ENCODE measurements at regions not wholly inside any gene's neighbourhood (a gene's known extent, or its start where the extent isn't known, plus 50 kb on each side); places are given as distances from the start of the nearest gene placed in this dataset.
A peak's percentile ranks its signal among the peaks of the same experiment; 100 is the strongest.

DNA sequence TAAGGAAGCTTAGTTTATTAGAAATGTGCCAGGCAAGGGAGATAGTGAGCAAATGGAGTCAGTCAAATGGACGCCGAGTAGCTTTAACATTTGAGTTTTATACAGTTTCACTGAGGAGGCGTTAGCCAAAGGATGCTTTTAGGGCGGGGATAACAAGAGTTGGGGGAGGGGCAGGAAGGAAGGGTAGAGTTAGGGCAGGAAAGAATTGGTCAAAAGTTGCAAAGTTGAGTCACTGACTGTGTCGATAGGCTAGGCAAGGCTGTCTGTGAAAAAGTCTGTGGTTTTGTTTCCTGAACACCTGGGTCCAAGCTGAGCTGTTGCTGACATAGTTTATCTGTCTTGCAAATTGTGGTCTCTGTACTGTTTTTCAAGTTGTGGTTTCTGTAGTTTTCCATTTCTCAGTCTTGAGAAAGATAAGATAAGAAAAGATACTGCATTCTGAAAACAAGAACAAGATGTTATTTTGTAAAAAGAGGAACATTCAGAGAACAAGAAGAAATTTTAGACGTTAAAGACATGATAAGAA is 62.6 kb upstream of the RESF1 start:
- Mint-ChIP-seq H3K27me3 (ENCODE audit: low read depth) (no peaks in the 10 kb centered on the region), H3K4me3 (no peak overlapping the region), H3K9me3 (peaks cover 0 to 2% of the 10 kb centered on the region in 2 experiments; a peak in 1 of 5 replicates), H3K4me1 (peaks cover 20 to 26% of the 10 kb centered on the region in 2 experiments), H3K27ac (0 out of 7 replicates have a peak overlapping the region, but pooled peaks of 1 of the 3 experiments have one; percentile 0), H3K36me3 (ENCODE audit: insufficient read depth in 1 of 3, low read depth in 3 of 3) (no peaks in the 10 kb centered on the region; a peak in 3 of 7 replicates)
- Histone ChIP-seq H3K23me2 (ENCODE audit: insufficient read length, low read depth, low read length, poor library complexity, severe bottlenecking) (no peaks in the 10 kb centered on the region), H3K4me1 (ENCODE audit: insufficient read depth, low read length) (no peaks in the 10 kb centered on the region; the same call in 1 of the 2 replicates), H3K14ac (ENCODE audit: insufficient read depth, low read length) (no peak overlapping the region), H3K79me1 (ENCODE audit: insufficient read depth, low read depth, low read length, poor library complexity, severe bottlenecking) (no peaks in the 10 kb centered on the region), H3K27ac (ENCODE audit: insufficient read length, low read depth, low read length) (no peak overlapping the region), H3K4me2 (ENCODE audit: insufficient read depth, insufficient read length, low read length) (no peak overlapping the region), H2BK15ac (ENCODE audit: low read depth, low read length) (no peak overlapping the region), H3K79me2 (ENCODE audit: insufficient read depth, low read length) (no peaks in the 10 kb centered on the region; the same call in 1 of the 2 replicates), H3K23ac (ENCODE audit: insufficient read length, low read depth, low read length) (no peak overlapping the region), H3K56ac (ENCODE audit: insufficient read length, low read depth, low read length) (no peak overlapping the region), H4K8ac (replicated peaks; ENCODE audit: insufficient read length, low read depth, low read length) (no peak overlapping the region), H3T11ph (ENCODE audit: low read length) (no peak overlapping the region), H2BK20ac (ENCODE audit: low read depth, low read length, poor library complexity, severe bottlenecking) (no peak overlapping the region), H3K27me3 (ENCODE audit: insufficient read depth, low read length) (no peaks in the 10 kb centered on the region), H3K9me3 (ENCODE audit: control insufficient read depth, low read depth, low read length) (no peaks in the 10 kb centered on the region), H2AK5ac (ENCODE audit: insufficient read length, low read length) (no peak overlapping the region), H3K9ac (ENCODE audit: extremely low read depth, insufficient read length, low read length) (no peak overlapping the region), H2BK120ac (ENCODE audit: low read depth, low read length, poor library complexity, severe bottlenecking) (no peak overlapping the region), H4K5ac (ENCODE audit: insufficient read length, low read depth, low read length) (no peak overlapping the region), H3K18ac (ENCODE audit: insufficient read length, low read depth, low read length) (no peak overlapping the region), H2BK5ac (ENCODE audit: insufficient read length, low read length) (no peak overlapping the region), H2BK12ac (ENCODE audit: insufficient read length, low read depth, low read length) (no peak overlapping the region), H2AFZ (ENCODE audit: low read length) (no peak overlapping the region), H3K4ac (ENCODE audit: low read depth, low read length) (no peak overlapping the region), H4K20me1 (ENCODE audit: control insufficient read depth, insufficient read depth, insufficient read length) (no peaks in the 10 kb centered on the region), H4K91ac (ENCODE audit: insufficient read length, low read depth, low read length) (no peak overlapping the region)
- TF ChIP-seq CTCF (conservative IDR thresholded peaks at IDR 0.05): no peak
- DNase-seq: no peak
- WGBS (ENCODE audit: extremely low coverage, insufficient read length, low lambda C conversion rate): 100% methylated on average over 1 of the region's 6 CpGs
